Astrocyte (in vitro differentiated cells and primary cell): ENCODE measurements at regions not wholly inside any gene's neighbourhood (a gene's known extent, or its start where the extent isn't known, plus 50 kb on each side); places are given as distances from the start of the nearest gene placed in this dataset.
"Not testable (repeated sequence)": the region's sequence is repeated elsewhere in the genome, so short reads cannot be mapped to it uniquely, and the experiment has no call there.

Experiments used
- DNase-seq: peaks from one replicate; pipeline ENCODE4 v3.0.0-alpha.2; 2010; ENCODE audit warnings: low read depth
- FAIRE-seq: peaks from 2 replicates; lab custom pipeline; 2011; peaks lifted over from hg19 to GRCh38; lab: Jason Lieb, UNC
- H2AFZ ChIP-seq: 2 replicates; pipeline ENCODE4 v1.6.0; 2012; ENCODE audit warnings: low read depth, low read length, inconsistent platforms
- H3K27ac ChIP-seq: 2 replicates; pipeline ENCODE4 v1.5.1; 2011; ENCODE audit warnings: low read depth, low read length, inconsistent platforms
- H3K27me3 ChIP-seq: 2 replicates; pipeline ENCODE4 v1.6.0; 2011; ENCODE audit warnings: low read length, inconsistent platforms; ENCODE audit not compliant: insufficient read depth
- H3K36me3 ChIP-seq: 2 replicates; pipeline ENCODE4 v1.5.1; 2011; ENCODE audit warnings: low read length, inconsistent platforms; ENCODE audit not compliant: insufficient read depth
- H3K4me1 ChIP-seq: 2 replicates; pipeline ENCODE4 v1.5.1; 2011; ENCODE audit warnings: low read length, inconsistent platforms; ENCODE audit not compliant: insufficient read depth
- H3K4me2 ChIP-seq: 2 replicates; pipeline ENCODE4 v1.6.0; 2012; ENCODE audit warnings: low read length, inconsistent platforms
- H3K4me3 ChIP-seq: 2 replicates; pipeline ENCODE4 v1.5.1; 2011; ENCODE audit warnings: low read depth, mild to moderate bottlenecking, low read length, inconsistent platforms; ENCODE audit not compliant: insufficient read depth
- H3K79me2 ChIP-seq: 2 replicates; pipeline ENCODE4 v1.6.0; 2012; ENCODE audit warnings: mild to moderate bottlenecking, low read length, inconsistent platforms; ENCODE audit not compliant: insufficient read depth
- H3K9ac ChIP-seq: 2 replicates; pipeline ENCODE4 v1.6.0; 2012; ENCODE audit warnings: mild to moderate bottlenecking, low read length, inconsistent platforms
- H3K9me3 ChIP-seq: 2 replicates; pipeline ENCODE4 v1.5.1; 2012; ENCODE audit warnings: low read depth, mild to moderate bottlenecking, low read length, inconsistent platforms; ENCODE audit not compliant: insufficient read depth
- H4K20me1 ChIP-seq: 2 replicates; pipeline ENCODE4 v1.6.0; 2012; ENCODE audit warnings: low read length, inconsistent platforms; ENCODE audit not compliant: insufficient read depth
- H3K27ac Mint-ChIP-seq: one replicate; pipeline ENCODE4 v1.8.0; 2021; ENCODE audit warnings: mild to moderate bottlenecking, mixed read lengths; ENCODE audit not compliant: unreplicated experiment
- H3K27me3 Mint-ChIP-seq: one replicate; pipeline ENCODE4 v1.8.0; 2021; ENCODE audit warnings: low read depth, mixed read lengths; ENCODE audit not compliant: unreplicated experiment
- H3K36me3 Mint-ChIP-seq: one replicate; pipeline ENCODE4 v1.8.0; 2021; ENCODE audit warnings: low read depth, mixed read lengths; ENCODE audit not compliant: unreplicated experiment
- H3K4me1 Mint-ChIP-seq: one replicate; pipeline ENCODE4 v1.8.0; 2021; ENCODE audit warnings: low read depth, mixed read lengths; ENCODE audit not compliant: unreplicated experiment
- H3K4me3 Mint-ChIP-seq: one replicate; pipeline ENCODE4 v1.8.0; 2021; ENCODE audit warnings: mild to moderate bottlenecking, moderate library complexity, mixed read lengths; ENCODE audit not compliant: unreplicated experiment
- H3K9me3 Mint-ChIP-seq: one replicate; pipeline ENCODE4 v1.8.0; 2021; ENCODE audit warnings: mild to moderate bottlenecking, mixed read lengths; ENCODE audit not compliant: unreplicated experiment
- CTCF ChIP-seq: IDR thresholded peaks from 2 replicates; pipeline ENCODE4 v1.5.1; 2011; ENCODE audit warnings: low read depth, mild to moderate bottlenecking, inconsistent platforms, low read length, moderate library complexity; ENCODE audit not compliant: insufficient read depth
- EZH2 ChIP-seq: IDR thresholded peaks from 2 replicates; pipeline ENCODE4 v1.6.1; 2012; ENCODE audit warnings: mild to moderate bottlenecking, low read length, inconsistent platforms; ENCODE audit not compliant: insufficient read depth

- Histone ChIP-seq H4K20me1 (no peaks in the 10 kb centered on the region), H3K4me1 (no peaks in the 10 kb centered on the region), H3K27me3 (no peaks in the 10 kb centered on the region), H3K9me3 (no peaks in the 10 kb centered on the region), H3K79me2 (no peaks in the 10 kb centered on the region), H3K27ac (no peak overlapping the region), H3K36me3 (no peaks in the 10 kb centered on the region), H3K4me2 (no peak overlapping the region), H3K4me3 (no peak overlapping the region), H2AFZ (no peak overlapping the region), H3K9ac (no peak overlapping the region)
- DNase-seq (no peak), FAIRE-seq (no peak)
- Mint-ChIP-seq H3K27ac (no peak overlapping the region), H3K4me3 (no peak overlapping the region), H3K4me1 (no peaks in the 10 kb centered on the region), H3K27me3 (no peaks in the 10 kb centered on the region), H3K36me3 (no peaks in the 10 kb centered on the region), H3K9me3 (no peaks in the 10 kb centered on the region)
- TF ChIP-seq EZH2 = no peak
- no peak for TF ChIP-seq CTCF
Measured at GRCh38 chr9:30065888-30066287, 2318.6 kb upstream of the ACO1 start.

DNA sequence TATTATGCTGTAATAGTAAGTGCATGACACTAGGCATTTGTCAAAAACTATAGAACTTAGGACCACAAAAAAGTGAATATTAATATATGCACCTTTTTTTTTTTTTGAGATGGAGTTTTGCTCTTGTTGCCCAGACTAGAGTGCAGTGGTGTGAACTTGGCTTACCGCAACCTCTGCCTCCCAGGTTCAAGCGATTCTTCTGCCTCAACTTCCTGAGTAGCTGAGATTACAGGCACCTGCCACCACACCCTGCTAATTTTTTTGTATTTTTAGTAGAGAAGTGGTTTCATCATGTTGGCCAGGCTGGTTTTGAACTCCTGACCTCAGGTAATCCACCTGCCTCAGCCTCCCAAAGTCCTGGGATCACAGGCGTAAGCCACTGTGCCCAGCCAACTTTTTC lies 2315.2 kb upstream of the ACO1 start:
- H3K9me3 ChIP-seq, H2AFZ ChIP-seq, H3K4me2 ChIP-seq, H3K36me3 ChIP-seq, H3K27me3 Mint-ChIP-seq, H3K4me1 ChIP-seq, H3K79me2 ChIP-seq, H4K20me1 ChIP-seq, H3K36me3 Mint-ChIP-seq, FAIRE-seq, H3K27ac ChIP-seq, H3K27ac Mint-ChIP-seq, H3K4me3 Mint-ChIP-seq, H3K4me3 ChIP-seq, H3K4me1 Mint-ChIP-seq, DNase-seq, H3K27me3 ChIP-seq, H3K9ac ChIP-seq, H3K9me3 Mint-ChIP-seq: not testable (repeated sequence)

DNA sequence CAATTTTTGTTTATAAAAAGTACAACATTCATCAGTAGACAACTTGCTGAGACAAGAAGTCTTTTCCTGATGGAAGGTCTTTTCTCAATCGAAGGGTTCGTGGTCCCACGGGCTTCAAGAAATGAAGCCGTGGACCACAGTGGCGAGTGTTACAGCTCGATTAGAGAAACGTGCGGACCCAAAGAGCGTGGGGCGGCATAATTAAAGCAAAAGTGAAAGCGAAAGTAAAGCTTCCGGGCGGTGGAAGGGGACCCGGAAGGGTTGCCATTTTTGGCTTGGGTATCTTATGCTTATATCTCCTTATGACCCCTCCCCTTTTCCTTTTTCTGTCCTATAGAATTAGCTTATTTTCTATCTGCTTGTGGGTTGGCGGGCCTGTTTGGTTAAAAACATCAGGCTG lies 2309.4 kb upstream of the ACO1 start:
- Histone ChIP-seq H3K4me1 (no peaks in the 10 kb centered on the region), H3K79me2 (no peaks in the 10 kb centered on the region), H4K20me1 (no peaks in the 10 kb centered on the region), H3K27ac (no peak overlapping the region), H3K9me3 (peaks cover 5% of the 10 kb centered on the region), H3K36me3 (no peaks in the 10 kb centered on the region), H3K9ac (no peak overlapping the region), H3K4me2 (no peak overlapping the region), H3K27me3 (no peaks in the 10 kb centered on the region), H3K4me3 (no peak overlapping the region), H2AFZ (no peak overlapping the region)
- no peak overlapping the region for H3K27ac Mint-ChIP-seq
- H3K9me3 Mint-ChIP-seq = no peaks in the 10 kb centered on the region
- H3K4me1 Mint-ChIP-seq = no peaks in the 10 kb centered on the region
- no peaks in the 10 kb centered on the region for H3K36me3 Mint-ChIP-seq
- TF ChIP-seq EZH2 = no peak
- no peak overlapping the region for H3K4me3 Mint-ChIP-seq
- FAIRE-seq (no peak), DNase-seq (no peak)
- no peaks in the 10 kb centered on the region for H3K27me3 Mint-ChIP-seq
